Esophagus squamous epithelium (tissue), 4 donors: ENCODE measurements at regions not wholly inside any gene's neighbourhood (a gene's known extent, or its start where the extent isn't known, plus 50 kb on each side); places are given as distances from the start of the nearest gene placed in this dataset.

ENCODE experiments used
- POLR2A ChIP-seq, 4 donors: fragments of 450-650 bp; IDR thresholded peaks; one replicate each; pipeline ENCODE4 v1.6.1; 2017; ENCODE audit warnings: antibody characterized with exemption in 4 of 4, mild to moderate bottlenecking in 4 of 4, moderate library complexity in 3 of 4
- TF ChIP-seq, protein P1 (sequence below), 6 experiments: fragments of 450-650 bp in 4 of 6; fragments of 200-600 bp in 2 of 6; sonication (generic) in 2 of 6; IDR thresholded peaks; one replicate each; pipeline ENCODE4 v1.5.1; 2016 to 2019; ENCODE audit warnings: antibody characterized with exemption in 6 of 6, mild to moderate bottlenecking in 4 of 6, moderate library complexity in 4 of 6

DNA sequence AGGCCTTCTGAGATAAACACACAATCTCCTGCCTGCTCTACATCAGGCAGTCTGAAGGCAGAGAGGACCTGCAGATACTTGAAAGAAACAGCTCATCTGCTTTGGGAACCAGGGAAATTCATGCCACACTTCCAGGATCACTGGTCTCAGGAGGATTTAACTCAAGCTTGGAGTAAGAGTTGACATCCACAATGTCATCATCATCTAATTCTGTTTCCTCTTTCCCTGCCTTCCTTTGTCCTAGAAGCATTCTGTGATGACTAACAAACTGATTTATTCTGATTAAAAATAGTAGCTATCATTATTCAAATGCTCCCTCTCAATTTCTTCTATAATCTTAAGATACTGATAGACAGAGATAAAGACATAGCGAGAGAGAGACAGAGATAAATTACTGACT is 766.8 kb downstream of the BCL11A start:
- TF ChIP-seq, protein P1, sequence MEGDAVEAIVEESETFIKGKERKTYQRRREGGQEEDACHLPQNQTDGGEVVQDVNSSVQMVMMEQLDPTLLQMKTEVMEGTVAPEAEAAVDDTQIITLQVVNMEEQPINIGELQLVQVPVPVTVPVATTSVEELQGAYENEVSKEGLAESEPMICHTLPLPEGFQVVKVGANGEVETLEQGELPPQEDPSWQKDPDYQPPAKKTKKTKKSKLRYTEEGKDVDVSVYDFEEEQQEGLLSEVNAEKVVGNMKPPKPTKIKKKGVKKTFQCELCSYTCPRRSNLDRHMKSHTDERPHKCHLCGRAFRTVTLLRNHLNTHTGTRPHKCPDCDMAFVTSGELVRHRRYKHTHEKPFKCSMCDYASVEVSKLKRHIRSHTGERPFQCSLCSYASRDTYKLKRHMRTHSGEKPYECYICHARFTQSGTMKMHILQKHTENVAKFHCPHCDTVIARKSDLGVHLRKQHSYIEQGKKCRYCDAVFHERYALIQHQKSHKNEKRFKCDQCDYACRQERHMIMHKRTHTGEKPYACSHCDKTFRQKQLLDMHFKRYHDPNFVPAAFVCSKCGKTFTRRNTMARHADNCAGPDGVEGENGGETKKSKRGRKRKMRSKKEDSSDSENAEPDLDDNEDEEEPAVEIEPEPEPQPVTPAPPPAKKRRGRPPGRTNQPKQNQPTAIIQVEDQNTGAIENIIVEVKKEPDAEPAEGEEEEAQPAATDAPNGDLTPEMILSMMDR (IDR thresholded peaks at IDR 0.05), result no peak
- TF ChIP-seq POLR2A (IDR thresholded peaks at IDR 0.05), result no peak
